Suprapubic skin (tissue), 4 donors: ENCODE measurements at regions not wholly inside any gene's neighbourhood (a gene's known extent, or its start where the extent isn't known, plus 50 kb on each side); places are given as distances from the start of the nearest gene placed in this dataset.

Experiments used
- DNase-seq, 2 donors: peaks; one replicate each; pipeline ENCODE4 v3.0.0-alpha.2; 2019; ENCODE audit warnings: low spot score in 2 of 2
- H3K27ac ChIP-seq: fragments of 200-600 bp; sonication (generic); one replicate; pipeline ENCODE4 v1.5.1; 2019
- H3K27me3 ChIP-seq: fragments of 200-600 bp; sonication (generic); one replicate; pipeline ENCODE4 v1.5.1; 2019
- H3K36me3 ChIP-seq: fragments of 200-600 bp; sonication (generic); one replicate; pipeline ENCODE4 v1.5.1; 2019
- H3K4me1 ChIP-seq: fragments of 200-600 bp; sonication (generic); one replicate; pipeline ENCODE4 v1.5.1; 2019
- H3K4me3 ChIP-seq: fragments of 200-600 bp; sonication (generic); one replicate; pipeline ENCODE4 v1.5.1; 2019; ENCODE audit warnings: mild to moderate bottlenecking
- H3K9me3 ChIP-seq: fragments of 200-600 bp; sonication (generic); one replicate; pipeline ENCODE4 v1.5.1; 2019
- CTCF ChIP-seq, 2 donors: fragments of 200-600 bp in 1 of 2; fragments of 450-650 bp in 1 of 2; sonication (generic) in 1 of 2; IDR thresholded peaks; one replicate each; pipeline ENCODE4 v1.5.1; 2016 to 2019; ENCODE audit warnings: antibody characterized with exemption in 2 of 2, mild to moderate bottlenecking in 1 of 2, moderate library complexity in 1 of 2
- EP300 ChIP-seq: sonication (generic); formaldehyde crosslinking; IDR thresholded peaks from one replicate; pipeline ENCODE4 v1.6.1; 2017; ENCODE audit warnings: antibody characterized with exemption
- POLR2A ChIP-seq, 2 donors: fragments of 450-650 bp; IDR thresholded peaks; one replicate each; pipeline ENCODE4 v1.6.1; 2017; ENCODE audit warnings: antibody characterized with exemption in 2 of 2, mild to moderate bottlenecking in 2 of 2, moderate library complexity in 2 of 2
- POLR2AphosphoS5 ChIP-seq, 3 donors: sonication (generic); formaldehyde crosslinking; IDR thresholded peaks; one replicate each; pipeline ENCODE4 v1.6.1; 2017; ENCODE audit warnings: antibody characterized with exemption in 3 of 3
- WGBS: methylation state at CpG from one replicate; pipeline ENCODE4 v1.1.5; 2018; 5-methylcytosine and 5-hydroxymethylcytosine counted together

GRCh38 chr16:64312980-64313379, 808.9 kb downstream of the CDH11 start:
- 84% methylated on average over 2 of the region's 2 CpGs for WGBS
- Histone ChIP-seq H3K4me1 (peaks cover under 1% of the 10 kb centered on the region), H3K36me3 (no peaks in the 10 kb centered on the region), H3K4me3 (no peak overlapping the region), H3K27ac (no peak overlapping the region), H3K27me3 (no peaks in the 10 kb centered on the region), H3K9me3 (no peaks in the 10 kb centered on the region)
- TF ChIP-seq EP300 (no peak), CTCF (IDR thresholded peaks at IDR 0.05) (no peak), POLR2A (IDR thresholded peaks at IDR 0.05) (no peak), POLR2AphosphoS5 (IDR thresholded peaks at IDR 0.05) (no peak)
- no peak for DNase-seq

- no peak for DNase-seq
- TF ChIP-seq CTCF (IDR thresholded peaks at IDR 0.05) (no peak), POLR2A (IDR thresholded peaks at IDR 0.05) (no peak), POLR2AphosphoS5 (IDR thresholded peaks at IDR 0.05) (no peak), EP300 (no peak)
- H3K36me3 ChIP-seq: no peaks in the 10 kb centered on the region
- no peaks in the 10 kb centered on the region for H3K27me3 ChIP-seq
- H3K27ac ChIP-seq: no peak overlapping the region
- no peak overlapping the region for H3K4me3 ChIP-seq
- no peaks in the 10 kb centered on the region for H3K9me3 ChIP-seq
- no peaks in the 10 kb centered on the region for H3K4me1 ChIP-seq
Measured at GRCh38 chr16:64312292-64312691, 809.6 kb downstream of the CDH11 start.

GRCh38 chr16:64311241-64311640, 810.6 kb downstream of the CDH11 start:
- H3K9me3 ChIP-seq: no peaks in the 10 kb centered on the region
- WGBS: 96% methylated on average over 1 of the region's 1 CpG
- no peak overlapping the region for H3K27ac ChIP-seq
- no peaks in the 10 kb centered on the region for H3K27me3 ChIP-seq
- DNase-seq: no peak
- TF ChIP-seq POLR2AphosphoS5 (IDR thresholded peaks at IDR 0.05): no peak
- no peak for TF ChIP-seq CTCF (IDR thresholded peaks at IDR 0.05)
- TF ChIP-seq POLR2A (IDR thresholded peaks at IDR 0.05): no peak
- TF ChIP-seq EP300: no peak
- no peak overlapping the region for H3K4me3 ChIP-seq
- H3K36me3 ChIP-seq: no peaks in the 10 kb centered on the region
- no peaks in the 10 kb centered on the region for H3K4me1 ChIP-seq

GRCh38 chr16:64309398-64310110, 812.3 kb downstream of the CDH11 start:
- DNase-seq: no peak
- TF ChIP-seq CTCF (IDR thresholded peaks at IDR 0.05) (no peak), EP300 (no peak), POLR2A (IDR thresholded peaks at IDR 0.05) (no peak), POLR2AphosphoS5 (IDR thresholded peaks at IDR 0.05) (no peak)

GRCh38 chr16:64308721-64309120, 813.1 kb downstream of the CDH11 start:
- no peak for DNase-seq
- no peaks in the 10 kb centered on the region for H3K36me3 ChIP-seq
- no peak overlapping the region for H3K27ac ChIP-seq
- H3K27me3 ChIP-seq: no peaks in the 10 kb centered on the region
- TF ChIP-seq POLR2AphosphoS5 (IDR thresholded peaks at IDR 0.05) (no peak), EP300 (no peak), POLR2A (IDR thresholded peaks at IDR 0.05) (no peak), CTCF (IDR thresholded peaks at IDR 0.05) (no peak)
- WGBS: 84% methylated on average over 3 of the region's 3 CpGs
- no peaks in the 10 kb centered on the region for H3K4me1 ChIP-seq
- H3K4me3 ChIP-seq: no peak overlapping the region
- no peaks in the 10 kb centered on the region for H3K9me3 ChIP-seq

More at GRCh38 chr16:64309398-64310110, 812.3 kb downstream of the CDH11 start:
- no peaks in the 10 kb centered on the region for H3K27me3 ChIP-seq
- no peak overlapping the region for H3K4me3 ChIP-seq
- no peaks in the 10 kb centered on the region for H3K4me1 ChIP-seq
- no peaks in the 10 kb centered on the region for H3K36me3 ChIP-seq
- WGBS: 78% methylated on average over 2 of the region's 2 CpGs
- no peaks in the 10 kb centered on the region for H3K9me3 ChIP-seq
- H3K27ac ChIP-seq: no peak overlapping the region
